ENCODE measurements at regions not wholly inside any gene's neighbourhood (a gene's known extent, or its start where the extent isn't known, plus 50 kb on each side); places are given as distances from the start of the nearest gene placed in this dataset.

DNA sequence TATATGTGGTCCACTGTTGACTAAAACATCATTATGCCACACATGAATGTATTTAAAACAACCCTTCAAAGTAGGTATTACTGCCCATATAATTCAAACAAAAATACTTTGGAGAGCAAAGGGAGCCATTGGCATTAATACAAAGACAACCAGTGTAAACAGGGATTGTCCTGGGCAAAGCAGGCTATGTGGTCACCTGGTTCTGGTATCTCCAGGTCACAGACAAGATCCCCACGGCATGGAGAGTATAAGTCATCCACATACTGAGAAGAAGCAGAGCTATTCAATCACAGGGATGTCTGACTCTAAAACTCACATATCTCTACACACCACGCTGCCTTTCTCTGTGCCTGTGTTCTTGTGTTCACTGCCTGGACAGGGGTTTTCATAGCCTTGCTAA, 81.4 kb upstream of the BZW1 start (continued):
- TF ChIP-seq, protein P1, sequence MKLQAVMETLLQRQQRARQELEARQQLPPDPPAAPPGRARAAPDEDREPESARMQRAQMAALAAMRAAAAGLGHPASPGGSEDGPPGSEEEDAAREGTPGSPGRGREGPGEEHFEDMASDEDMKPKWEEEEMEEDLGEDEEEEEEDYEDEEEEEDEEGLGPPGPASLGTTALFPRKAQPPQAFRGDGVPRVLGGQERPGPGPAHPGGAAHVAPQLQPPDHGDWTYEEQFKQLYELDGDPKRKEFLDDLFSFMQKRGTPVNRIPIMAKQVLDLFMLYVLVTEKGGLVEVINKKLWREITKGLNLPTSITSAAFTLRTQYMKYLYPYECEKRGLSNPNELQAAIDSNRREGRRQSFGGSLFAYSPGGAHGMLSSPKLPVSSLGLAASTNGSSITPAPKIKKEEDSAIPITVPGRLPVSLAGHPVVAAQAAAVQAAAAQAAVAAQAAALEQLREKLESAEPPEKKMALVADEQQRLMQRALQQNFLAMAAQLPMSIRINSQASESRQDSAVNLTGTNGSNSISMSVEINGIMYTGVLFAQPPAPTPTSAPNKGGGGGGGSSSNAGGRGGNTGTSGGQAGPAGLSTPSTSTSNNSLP (IDR thresholded peaks at IDR 0.05; ENCODE audit: low read depth, low read length) = no peak
- TF ChIP-seq TBX3 (IDR thresholded peaks at IDR 0.05; ENCODE audit: borderline replicate concordance) (no peak), ZNF777 (CRISPR knock-in tag; IDR thresholded peaks at IDR 0.05) (no peak), SOX6 (IDR thresholded peaks at IDR 0.05) (no peak), SOX6 (CRISPR knock-in tag; IDR thresholded peaks at IDR 0.05) (no peak), ZNF264 (CRISPR knock-in tag; IDR thresholded peaks at IDR 0.05) (no peak)

DNA sequence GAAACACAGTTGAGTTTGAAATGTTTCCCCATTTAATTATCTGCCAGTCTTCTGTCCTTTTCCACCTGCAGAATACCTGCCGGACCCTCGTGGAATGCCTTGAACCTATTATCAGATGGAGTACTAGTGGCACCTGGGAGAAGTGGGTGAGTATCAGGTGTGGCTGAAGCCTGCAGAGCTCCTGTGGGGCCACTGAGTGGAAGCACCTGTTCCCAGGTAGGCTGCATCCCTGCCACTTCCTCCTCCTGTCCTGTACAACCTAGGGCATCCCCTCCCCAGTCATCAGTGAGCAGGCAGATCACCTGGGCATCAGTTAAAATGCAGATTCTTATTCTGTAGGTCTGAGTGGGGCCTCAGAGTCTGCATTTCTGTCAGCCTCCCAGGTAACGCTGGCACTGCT, 80.8 kb upstream of the BZW1 start:
- WGBS (ENCODE audit: low lambda C conversion rate) = 48% methylated on average over 3 of the region's 3 CpGs
- H3K27me3 ChIP-seq (ENCODE audit: control insufficient read depth in 1 of 2, insufficient read depth in 2 of 2, low read length in 2 of 2) = peaks cover 0 to 9% of the 10 kb centered on the region in 2 experiments; a peak in 1 of 5 replicates
- CTCF ChIA-PET (ENCODE audit: low intra/inter-chr PET ratio, low total read pairs) = no interaction called here
- no peak overlapping the region for H3K9ac ChIP-seq (ENCODE audit: insufficient read depth, low read depth, low read length)
- DNase-seq (ENCODE audit: low spot score) (no peak), ATAC-seq (no peak), FAIRE-seq (no peak)
- BruUV-seq (replicated peaks) = no TSS peak
- H3K79me2 ChIP-seq (ENCODE audit: insufficient read depth, low read length) = no peaks in the 10 kb centered on the region
- no peak overlapping the region for H3K4me2 ChIP-seq (ENCODE audit: low read depth, low read length)
- no peaks in the 10 kb centered on the region for H3K4me1 ChIP-seq (ENCODE audit: insufficient read depth, low read length)
- intact Hi-C loops (cut with micrococcal nuclease; ENCODE audit: unreplicated experiment) (loop anchor here (10.0 kb wide), 2 partner anchors 246 to 756 kb away; no protein-coding TSS in a partner anchor), in situ Hi-C loops (cut with HindIII; ENCODE audit: extremely low pct_ligation_motif_present, low pct_unique_long_range_greater_than_20kb) (no loop called here)
- H3K4me3 ChIP-seq (replicated peaks in 1 of 3; ENCODE audit: insufficient read depth in 1 of 3, low read depth in 2 of 3, low read length in 3 of 3) = no peak overlapping the region
- POLR2A ChIA-PET = no interaction called here
- H3K36me3 ChIP-seq (replicated peaks in 1 of 2; ENCODE audit: control insufficient read depth in 1 of 2, insufficient read depth in 2 of 2, low read length in 2 of 2) = no peaks in the 10 kb centered on the region
- no peaks in the 10 kb centered on the region for H4K20me1 ChIP-seq (ENCODE audit: insufficient read depth, low read length)
- no peak overlapping the region for H3K27ac ChIP-seq (ENCODE audit: extremely low read length, insufficient read depth, low read length)
- H2AFZ ChIP-seq (ENCODE audit: low read length) = no peak overlapping the region
- H3K9me3 ChIP-seq (ENCODE audit: low read length) = no peaks in the 10 kb centered on the region
- TF ChIP-seq ZNF121 (CRISPR knock-in tag; IDR thresholded peaks at IDR 0.05) (no peak), BHLHE40 (IDR thresholded peaks at IDR 0.05; ENCODE audit: low read length) (no peak), ZNF577 (CRISPR knock-in tag; IDR thresholded peaks at IDR 0.05; ENCODE audit: borderline replicate concordance, low read depth) (no peak), U2AF2 (IDR thresholded peaks at IDR 0.05; ENCODE audit: low read depth, low read length) (no peak), NFE2L2 (IDR thresholded peaks at IDR 0.05; ENCODE audit: low read length) (no peak)
- TF ChIP-seq, protein P2, sequence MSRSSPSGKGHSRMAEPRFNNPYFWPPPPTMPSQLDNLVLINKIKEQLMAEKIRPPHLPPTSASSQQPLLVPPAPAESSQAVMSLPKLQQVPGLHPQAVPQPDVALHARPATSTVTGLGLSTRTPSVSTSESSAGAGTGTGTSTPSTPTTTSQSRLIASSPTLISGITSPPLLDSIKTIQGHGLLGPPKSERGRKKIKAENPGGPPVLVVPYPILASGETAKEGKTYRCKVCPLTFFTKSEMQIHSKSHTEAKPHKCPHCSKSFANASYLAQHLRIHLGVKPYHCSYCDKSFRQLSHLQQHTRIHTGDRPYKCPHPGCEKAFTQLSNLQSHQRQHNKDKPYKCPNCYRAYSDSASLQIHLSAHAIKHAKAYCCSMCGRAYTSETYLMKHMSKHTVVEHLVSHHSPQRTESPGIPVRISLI (CRISPR knock-in tag; IDR thresholded peaks at IDR 0.05; ENCODE audit: borderline replicate concordance) = no peak
- TF ChIP-seq, protein P3, sequence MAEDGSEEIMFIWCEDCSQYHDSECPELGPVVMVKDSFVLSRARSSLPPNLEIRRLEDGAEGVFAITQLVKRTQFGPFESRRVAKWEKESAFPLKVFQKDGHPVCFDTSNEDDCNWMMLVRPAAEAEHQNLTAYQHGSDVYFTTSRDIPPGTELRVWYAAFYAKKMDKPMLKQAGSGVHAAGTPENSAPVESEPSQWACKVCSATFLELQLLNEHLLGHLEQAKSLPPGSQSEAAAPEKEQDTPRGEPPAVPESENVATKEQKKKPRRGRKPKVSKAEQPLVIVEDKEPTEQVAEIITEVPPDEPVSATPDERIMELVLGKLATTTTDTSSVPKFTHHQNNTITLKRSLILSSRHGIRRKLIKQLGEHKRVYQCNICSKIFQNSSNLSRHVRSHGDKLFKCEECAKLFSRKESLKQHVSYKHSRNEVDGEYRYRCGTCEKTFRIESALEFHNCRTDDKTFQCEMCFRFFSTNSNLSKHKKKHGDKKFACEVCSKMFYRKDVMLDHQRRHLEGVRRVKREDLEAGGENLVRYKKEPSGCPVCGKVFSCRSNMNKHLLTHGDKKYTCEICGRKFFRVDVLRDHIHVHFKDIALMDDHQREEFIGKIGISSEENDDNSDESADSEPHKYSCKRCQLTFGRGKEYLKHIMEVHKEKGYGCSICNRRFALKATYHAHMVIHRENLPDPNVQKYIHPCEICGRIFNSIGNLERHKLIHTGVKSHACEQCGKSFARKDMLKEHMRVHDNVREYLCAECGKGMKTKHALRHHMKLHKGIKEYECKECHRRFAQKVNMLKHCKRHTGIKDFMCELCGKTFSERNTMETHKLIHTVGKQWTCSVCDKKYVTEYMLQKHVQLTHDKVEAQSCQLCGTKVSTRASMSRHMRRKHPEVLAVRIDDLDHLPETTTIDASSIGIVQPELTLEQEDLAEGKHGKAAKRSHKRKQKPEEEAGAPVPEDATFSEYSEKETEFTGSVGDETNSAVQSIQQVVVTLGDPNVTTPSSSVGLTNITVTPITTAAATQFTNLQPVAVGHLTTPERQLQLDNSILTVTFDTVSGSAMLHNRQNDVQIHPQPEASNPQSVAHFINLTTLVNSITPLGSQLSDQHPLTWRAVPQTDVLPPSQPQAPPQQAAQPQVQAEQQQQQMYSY (CRISPR knock-in tag; IDR thresholded peaks at IDR 0.05) = no peak

Data from HepG2 (cell line).